ENCODE measurements at regions not wholly inside any gene's neighbourhood (a gene's known extent, or its start where the extent isn't known, plus 50 kb on each side); places are given as distances from the start of the nearest gene placed in this dataset.
"Not testable (repeated sequence)": the region's sequence is repeated elsewhere in the genome, so short reads cannot be mapped to it uniquely, and the experiment has no call there.

DNA sequence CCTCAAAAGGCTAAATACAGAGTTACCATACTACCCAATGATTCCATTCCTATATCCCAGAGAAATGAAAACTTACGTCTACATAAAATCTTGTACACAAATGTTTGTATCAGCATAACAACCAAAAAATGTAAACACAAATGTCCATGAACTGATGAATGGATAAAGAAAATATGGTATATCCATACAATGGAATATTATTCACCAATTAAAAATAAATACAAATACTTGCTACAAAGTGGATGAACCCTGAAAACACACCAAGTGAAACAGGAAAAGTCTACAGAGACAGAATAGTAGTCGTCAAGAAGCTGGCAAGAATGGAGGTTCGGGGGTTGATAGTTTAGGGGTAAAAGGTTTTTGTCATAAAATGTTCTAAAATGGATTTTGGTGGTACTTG, 54.0 kb upstream of the ANKRD28 start:
- no peak for DNase-seq (ENCODE audit: low spot score)

DNA sequence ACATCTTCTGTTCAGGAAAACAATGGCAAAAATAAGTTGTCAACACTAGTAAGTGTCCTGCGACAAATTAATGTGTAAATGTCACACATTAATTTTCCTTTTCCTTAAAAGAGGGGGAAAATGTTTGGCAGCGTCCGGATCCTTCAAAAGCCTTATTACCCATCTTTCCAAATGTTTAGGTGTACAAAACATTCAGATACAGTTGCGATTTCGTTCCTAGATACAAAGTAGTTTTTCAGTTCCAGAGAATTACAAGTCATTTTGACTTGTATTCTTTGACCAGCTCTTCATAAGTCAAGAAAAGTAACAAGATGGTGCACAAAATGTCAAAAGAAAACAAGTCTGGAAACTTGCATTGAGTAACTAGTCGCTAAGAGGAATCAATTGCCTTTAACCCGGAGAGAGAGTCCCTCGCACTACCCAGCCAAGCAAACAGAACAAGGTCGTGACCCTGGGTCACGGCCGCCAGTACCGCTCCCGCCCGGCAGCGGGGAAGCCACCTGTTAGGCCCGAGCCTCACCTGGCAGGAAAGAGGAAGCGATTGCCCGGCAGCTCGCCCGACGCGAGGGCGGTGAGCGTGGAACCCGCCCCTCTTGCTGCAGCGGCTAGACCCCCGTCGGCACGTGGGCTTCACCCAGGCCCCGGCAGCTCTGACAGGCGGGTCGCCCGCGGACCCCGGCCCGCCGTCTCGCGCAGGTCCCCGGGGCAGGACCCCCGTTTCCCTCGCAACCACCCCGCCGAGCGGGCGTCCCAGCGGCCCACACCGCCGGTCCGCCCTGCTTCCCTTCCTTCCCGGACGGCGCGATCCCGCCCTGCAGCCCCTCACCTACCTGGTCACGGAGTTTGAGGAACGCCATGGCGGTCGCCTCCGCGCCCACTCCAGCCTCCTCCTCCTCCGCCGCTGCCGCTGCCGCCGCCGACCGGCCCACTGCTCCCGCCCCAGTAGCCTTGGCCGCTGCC, 61.0 kb upstream of the ANKRD28 start:
- peak; percentile 80 for DNase-seq (ENCODE audit: low spot score)

DNA sequence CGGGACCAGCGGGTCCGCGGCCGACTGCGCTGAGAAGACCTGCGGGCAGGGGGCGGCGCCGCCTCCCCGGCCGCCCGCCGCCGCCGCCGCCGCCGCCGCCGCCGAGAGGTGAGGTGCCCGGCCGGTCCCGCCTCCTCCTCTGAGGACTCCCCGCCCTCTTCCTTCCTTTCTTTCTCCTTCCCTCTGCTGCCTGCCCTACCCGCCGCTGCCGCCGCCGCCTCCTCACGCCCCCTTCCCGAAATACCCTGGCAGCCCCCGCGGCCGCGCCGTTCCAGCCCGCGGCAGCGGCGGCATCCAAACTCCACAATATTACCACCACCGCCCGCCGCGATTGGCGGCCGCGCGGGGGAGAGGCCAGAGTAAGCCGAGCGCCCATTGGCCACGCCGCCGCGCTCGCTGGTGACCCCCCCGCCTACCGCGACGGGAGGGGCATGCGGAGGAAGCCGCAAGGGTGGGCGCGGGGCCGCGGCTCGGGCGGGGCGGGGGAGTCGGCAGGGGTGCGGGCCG, 61.8 kb upstream of the ANKRD28 start:
- peak; percentile 86 for DNase-seq (ENCODE audit: low spot score)

DNA sequence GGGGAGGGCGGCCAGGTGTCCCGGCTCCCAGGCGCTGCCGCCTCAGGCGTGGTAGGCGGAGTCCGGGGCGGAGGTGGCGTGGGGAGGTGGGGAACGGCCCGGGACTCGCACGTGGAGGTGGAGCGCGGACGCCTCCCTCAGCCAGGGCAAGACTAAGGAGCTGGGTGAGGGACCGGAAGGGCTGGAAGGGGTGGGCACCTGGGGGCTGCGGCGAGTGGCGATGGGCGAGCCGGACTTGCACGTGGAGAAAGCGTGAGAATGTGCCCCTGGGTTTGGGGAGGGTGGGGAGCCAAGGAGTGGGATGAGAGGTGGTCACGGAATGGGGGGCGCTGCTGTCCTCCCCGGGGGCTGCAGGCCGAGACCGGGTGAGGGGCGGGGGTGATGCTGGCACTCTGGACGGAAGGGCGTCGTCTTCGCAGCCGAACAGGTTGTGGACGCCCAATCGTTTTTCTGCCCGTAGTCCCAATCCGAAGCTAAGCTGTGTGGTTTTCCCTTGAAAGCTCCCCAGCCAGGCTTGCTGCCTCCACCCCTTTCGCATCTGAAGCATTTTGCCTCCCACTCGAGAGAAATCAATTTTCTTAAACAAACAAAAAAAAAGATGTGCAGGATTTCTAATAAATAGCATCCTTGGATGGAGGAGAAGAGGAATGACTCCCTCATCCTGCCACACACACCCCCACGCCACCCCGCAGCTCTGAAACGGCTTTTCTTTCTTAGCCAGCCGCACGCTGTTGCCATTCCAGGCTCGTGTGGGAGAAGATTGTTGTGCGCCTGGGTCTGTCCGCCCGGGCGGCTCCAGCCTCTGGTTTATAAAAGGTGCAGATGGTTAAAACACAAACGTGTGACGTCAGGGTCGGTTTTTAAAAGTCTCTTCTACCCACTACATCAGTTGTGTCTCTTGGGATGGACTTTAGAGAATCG, 62.5 kb upstream of the ANKRD28 start:
- peak; percentile 10 for DNase-seq (ENCODE audit: low spot score)

DNA sequence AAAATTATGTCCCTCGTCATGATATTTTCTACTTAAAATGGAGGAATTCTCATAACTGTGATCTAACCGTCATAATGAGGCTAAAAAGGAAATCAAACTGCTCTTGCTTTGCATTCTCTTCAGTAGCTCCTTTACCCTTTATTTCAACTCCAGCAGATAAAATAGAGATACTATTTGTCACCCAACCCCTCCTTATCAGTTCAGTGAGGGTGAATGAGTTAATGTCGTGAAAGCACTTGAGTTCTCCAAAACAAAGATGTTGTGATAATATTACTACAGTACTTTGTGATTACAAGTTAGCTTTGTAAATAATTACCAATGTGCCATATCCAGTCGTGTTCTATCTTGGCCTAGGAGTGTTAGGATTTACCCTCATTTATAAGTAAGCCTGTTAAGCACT, 63.4 kb upstream of the ANKRD28 start:
- DNase-seq (ENCODE audit: low spot score) = no peak

DNA sequence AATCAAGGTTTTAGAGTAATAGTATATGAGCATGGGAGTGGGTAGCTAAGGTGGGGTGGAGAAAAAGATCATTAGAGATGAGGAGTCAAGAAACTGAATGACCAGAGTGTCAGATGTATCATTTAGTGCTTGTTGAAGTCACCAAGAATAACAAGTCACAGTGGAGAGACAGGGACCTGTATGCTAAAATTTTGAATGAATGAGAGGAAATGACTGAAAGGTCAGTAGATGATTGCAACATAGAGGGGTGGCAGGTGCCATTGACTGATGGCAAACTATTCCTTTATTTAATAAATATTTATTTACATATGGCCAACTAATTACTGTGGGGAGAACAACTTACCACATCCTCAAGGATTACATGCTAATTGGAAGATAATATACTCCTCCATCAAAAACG, 75.0 kb upstream of the ANKRD28 start:
- no peak for DNase-seq (ENCODE audit: low spot score)

DNA sequence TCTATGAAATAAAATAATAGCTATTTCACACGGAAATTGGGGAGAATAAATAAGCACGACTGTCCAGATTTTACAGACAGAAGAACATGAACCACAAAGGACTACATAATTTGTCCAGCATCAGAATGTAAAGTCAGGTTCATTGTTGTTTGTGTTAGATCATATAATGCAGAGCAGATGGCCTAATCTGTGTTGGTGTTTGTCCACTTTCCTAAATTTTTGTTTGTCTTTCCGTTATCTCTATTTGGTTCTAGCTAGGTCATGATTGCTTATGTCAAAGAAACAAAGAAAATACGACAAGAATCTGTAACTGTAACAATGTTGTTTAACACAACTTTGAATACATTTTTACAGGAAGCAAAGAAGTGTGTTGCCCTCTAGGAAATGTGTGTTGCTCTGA, 75.6 kb upstream of the ANKRD28 start:
- DNase-seq (ENCODE audit: low spot score) = no peak

DNA sequence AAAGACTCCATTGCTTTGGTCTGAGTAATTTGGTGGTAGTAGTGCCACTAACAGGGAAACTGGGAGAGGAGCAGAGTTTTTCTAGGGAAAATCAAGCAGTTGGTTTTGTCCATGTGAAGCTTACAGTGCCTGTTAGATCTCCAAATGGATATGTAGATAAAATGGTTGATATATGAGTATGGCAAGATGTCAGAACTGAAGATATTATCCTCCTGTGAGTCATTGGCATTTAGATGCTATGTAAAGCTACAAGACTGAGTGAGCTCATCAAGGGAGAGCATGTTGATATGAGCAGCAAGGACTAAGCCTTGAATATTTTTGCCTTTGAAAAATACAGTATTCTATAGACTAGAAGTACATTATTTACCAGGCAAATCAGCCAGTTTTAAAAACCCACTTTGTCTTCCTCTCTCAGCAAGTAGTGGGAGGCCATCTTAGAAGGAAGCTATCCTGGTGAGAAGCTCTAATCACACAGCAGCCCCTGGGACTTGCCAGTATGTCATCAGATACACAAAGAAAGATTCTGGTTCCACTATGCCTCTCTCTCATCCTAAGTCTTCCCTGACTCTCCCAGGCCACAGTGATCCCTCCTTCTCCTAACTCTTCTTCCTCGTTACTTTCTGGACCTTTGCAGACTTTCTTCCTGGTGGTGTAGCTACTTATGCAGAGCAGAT, 77.4 kb upstream of the ANKRD28 start:
- no peak for DNase-seq (ENCODE audit: low spot score)

DNA sequence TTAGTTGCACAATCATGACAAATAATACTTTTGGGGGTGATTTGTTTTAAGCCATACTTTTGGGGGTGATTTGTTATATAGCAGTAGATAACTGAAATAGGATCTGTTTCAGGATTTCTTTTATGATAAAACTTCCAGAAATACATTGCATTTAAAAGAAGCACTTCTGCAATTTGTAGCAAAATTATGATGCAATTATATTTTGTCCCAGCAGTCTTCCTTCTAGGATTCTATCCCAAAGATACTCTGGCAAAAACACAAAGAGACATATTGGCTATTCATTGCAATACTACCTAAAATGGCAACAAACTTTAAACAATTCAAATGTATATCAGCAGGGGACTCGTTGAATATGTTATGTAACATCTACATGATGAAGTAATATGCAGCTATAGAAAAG, 78.9 kb upstream of the ANKRD28 start:
- no peak for DNase-seq (ENCODE audit: low spot score)

DNA sequence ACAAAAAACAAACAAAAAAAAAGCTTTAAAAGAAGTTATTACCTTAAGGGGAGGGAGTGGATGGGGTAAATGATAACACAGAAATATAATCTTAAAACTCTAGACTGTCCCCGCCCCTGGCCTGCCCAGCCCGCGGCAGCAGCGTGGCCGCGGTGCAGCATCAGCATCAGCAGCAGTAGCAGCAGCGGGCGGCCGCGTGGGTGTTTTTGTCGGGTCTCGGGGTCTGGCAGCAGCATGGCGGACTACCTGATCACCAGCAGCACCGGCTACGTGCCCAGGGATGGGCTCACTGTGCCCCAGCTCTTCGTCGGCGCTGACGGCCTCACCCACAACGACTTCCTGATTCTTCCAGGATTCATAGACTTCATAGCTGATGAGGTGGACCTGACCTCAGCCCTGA, 80.0 kb upstream of the ANKRD28 start:
- DNase-seq (ENCODE audit: low spot score) = no peak

DNA sequence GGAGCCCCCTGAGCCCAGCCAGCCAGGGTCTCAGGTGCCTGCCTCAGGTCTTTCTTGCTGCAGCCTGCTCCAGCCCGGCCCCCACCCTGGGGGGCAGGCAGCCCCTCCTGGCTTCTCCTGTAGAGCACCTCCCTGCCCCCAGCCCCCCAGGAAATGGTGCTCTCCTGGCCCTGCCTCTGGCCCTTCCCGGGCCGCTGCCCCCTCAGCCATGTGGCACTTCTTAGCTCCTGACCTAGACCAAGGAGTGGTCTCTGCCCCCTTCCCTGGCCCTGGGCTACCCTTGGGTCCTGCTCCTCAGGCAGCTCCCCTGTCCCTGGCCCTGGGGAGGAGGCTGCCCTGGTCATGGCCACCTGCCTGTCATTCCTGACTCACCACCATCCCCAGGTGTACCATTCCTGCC, 82.0 kb upstream of the ANKRD28 start:
- not testable (repeated sequence) for DNase-seq (ENCODE audit: low spot score)

DNA sequence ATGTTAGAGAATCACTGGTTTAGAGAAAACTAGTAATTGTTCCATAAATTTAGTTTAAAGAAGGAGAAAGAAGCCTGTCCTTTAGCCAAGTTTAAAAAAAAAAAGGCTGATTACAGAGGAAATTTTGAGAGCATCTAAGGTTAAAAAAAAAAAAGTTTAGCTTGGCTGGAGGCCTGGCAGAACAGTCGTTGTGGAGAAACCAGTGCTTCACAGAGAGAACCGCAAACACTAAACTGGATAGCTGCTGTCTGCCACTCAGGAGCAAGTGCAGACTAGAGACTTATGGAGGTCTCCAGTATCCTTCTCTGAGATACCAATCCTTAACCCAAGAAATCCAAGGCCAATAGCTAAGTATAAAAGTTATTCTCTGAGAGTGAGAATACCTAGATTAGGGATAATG, 84.8 kb upstream of the ANKRD28 start:
- DNase-seq (ENCODE audit: low spot score) = no peak

DNA sequence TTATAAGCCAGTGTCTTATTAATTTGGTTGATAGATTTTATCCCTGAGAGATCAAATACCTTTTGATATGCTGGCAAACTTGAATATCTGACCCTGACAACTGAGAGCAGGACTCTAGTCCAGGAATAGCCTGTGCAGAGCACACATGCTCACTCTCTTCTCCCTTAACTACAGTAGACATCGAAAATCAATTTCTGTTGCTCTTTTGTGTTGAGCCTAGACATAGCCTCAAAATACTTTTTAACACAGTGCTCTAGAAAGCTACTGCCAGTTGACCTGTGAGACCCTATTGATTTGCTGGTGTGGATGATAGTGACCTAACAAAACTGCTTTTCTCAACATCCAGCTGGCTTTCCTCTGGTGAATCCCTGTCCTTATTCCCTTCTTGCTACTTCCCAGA, 86.4 kb upstream of the ANKRD28 start:
- no peak for DNase-seq (ENCODE audit: low spot score)

DNA sequence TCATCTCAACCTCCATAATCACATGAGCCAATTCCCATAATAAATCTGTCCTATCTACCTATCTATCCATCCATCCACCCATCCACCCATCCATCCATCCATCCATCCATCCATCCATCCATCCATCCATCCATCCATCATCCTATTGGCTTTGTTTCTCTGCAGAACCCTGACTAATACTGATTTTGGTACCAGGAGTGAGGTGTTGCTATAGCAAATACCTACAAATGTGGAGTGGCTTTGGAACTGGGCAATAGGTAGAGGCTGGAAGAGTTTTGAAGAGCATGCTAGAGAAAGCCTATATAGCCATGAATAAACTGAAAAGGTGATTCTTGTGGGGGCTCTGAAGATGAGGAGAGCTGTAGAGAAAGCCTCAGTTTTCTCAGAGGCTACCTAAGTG, 88.7 kb upstream of the ANKRD28 start:
- DNase-seq (ENCODE audit: low spot score) = no peak

DNA sequence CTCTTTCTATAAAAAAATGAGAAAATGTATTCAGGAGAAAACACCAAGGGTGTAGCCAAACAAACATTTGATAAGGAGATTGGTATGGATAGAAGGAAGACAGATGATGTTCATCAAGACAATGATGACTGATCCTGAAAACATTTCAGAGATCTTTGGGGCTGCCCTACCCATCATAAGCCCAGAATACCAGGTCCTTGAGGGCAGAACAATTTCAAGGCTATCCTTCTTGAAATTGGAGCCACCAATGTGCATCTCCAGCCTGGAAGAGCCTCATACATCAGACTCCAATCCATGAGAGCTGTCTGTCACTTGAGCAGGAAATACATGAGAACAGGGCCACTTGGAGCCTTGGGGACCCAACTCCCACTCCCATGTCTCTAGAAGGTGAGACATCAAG, 89.5 kb upstream of the ANKRD28 start:
- no peak for DNase-seq (ENCODE audit: low spot score)

DNA sequence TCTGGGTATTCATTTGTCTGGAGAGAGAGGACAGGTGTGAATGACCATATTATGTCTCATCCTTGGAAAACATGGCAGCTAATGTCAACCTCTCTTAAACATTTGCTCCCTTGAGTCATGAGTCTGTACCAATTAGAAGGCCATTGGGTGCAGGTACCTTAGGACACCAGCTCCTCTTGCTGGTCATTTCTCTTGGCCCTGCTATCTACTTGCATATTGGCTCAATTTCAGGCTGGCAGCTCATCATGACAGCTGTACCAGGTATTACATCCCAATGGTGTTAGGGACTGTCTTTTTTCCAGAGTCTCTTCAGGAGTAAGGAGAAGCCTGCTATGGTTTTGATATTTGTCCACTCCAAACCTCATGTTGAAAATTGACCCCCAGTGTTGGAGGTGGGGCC, 92.2 kb upstream of the ANKRD28 start:
- DNase-seq (ENCODE audit: low spot score) = no peak

DNA sequence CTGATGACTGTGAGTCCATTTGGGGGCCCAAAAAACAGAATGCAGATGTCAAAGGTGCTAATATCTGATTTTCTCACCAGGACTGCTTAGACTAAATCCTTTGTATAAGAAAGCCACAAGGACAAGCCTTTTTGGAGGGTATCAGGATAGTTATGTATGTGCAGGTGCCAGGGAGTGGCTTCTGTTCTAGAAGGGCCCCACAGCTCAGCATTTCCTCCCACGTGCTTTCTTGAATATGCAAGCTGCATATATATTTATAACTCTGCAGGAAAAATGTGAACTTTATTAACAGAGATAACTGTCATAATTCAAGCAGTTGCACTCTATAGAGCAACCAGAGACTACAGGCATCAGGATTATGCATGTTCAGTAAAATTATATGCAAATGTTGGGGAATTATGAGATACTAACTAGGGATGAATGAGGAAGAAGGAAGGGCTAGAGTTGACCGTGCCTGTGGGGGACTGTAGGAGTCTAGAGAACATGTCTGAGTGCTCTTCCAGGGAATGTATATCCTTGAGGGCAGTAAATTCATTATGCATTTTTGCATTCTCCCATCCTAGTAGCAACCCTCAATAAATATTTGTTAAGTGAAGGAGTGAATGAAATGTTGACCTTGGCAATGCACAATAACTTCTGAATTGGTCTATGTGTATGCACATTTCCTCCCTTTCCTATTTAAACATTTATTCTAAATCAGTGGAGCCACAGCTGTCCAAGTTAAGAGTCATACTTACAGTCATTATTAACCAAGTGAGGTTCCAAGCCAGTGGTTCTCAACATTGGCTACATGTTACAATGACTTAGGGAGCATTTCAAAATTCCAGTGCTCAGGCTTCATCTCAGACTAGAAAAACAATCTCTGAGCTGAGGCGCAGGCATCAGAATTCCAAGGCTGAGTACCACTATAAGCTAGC, 94.8 kb upstream of the ANKRD28 start:
- no peak for DNase-seq (ENCODE audit: low spot score)

DNA sequence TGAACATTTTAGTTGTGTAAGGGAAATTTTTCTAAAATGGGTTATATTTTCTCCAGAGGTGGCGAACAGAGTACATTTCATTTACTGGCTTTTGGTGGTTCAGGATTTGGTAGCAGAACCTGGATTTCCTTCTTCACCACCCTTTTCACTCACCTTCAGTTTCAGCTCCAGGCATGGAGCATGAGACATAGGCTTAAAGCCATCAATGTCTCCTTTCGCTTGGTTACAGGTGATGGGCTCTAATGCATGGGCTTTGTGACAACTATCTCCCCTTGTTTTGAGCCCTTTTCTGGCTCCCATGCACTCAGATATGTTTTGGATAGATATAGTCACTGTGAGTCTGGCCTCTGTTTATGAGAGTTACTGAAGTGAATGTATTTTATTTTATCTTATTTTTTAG, 96.6 kb upstream of the ANKRD28 start:
- no peak for DNase-seq (ENCODE audit: low spot score)

DNA sequence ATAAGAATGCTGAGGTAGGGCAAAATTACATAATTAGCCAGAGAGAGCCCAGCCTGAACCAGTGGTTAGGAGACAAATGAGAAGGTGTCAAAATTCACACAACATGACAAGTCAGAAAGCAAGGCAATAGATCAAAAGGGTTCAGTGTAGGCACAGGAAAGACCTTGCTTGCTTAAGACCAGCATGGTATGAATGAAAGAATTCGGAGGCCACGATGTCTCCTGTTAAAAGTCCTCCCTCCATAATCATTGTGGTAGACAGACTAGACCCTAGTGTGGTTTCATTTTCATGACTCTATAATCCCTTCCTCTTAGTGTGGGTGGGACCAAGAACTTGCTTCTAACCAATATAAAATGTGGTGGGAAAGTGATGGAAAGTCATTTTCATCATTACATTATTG, 98.7 kb upstream of the ANKRD28 start:
- DNase-seq (ENCODE audit: low spot score) = no peak

DNA sequence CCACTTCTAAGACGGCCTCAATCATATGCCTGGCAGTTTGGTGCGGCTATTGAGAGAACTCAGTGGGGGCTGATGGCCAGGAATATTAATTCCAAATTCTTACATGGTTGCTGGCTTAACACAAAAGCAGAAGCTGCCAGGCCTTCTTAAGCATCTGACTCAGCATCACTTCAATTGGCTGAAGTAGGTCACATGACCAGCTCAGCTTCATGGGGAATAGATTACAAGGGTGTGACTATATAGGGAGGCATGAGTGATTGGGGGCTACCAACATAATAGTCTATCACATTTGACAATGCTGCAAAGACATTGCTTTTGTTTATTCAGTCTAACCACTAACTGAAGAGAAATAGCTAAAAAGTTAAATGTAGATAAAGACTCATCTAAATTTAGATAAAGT, 101.6 kb upstream of the ANKRD28 start:
- DNase-seq (ENCODE audit: low spot score) = no peak

DNA sequence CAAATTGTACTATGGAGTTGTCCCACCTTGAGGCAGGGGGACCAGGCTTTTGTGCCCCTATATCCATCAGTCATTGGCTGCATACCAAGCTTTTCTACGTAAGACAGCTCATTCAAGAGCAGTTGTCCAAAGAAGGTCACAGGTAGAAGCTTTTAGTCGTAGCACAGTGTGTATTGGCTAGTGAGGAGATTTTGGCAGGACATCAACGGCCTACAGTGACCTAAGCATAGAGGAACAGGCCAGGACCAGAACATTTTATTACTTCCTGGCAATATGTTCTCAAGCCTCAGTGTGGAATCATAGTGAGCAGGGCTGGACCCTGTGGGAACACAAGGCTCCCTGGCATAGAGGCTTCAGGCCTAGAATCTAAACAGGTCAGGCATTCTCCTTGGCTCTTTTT, 105.4 kb upstream of the ANKRD28 start:
- DNase-seq (ENCODE audit: low spot score) = no peak
